ENCODE measurements at regions not wholly inside any gene's neighbourhood (a gene's known extent, or its start where the extent isn't known, plus 50 kb on each side); places are given as distances from the start of the nearest gene placed in this dataset.
"Not testable (repeated sequence)": the region's sequence is repeated elsewhere in the genome, so short reads cannot be mapped to it uniquely, and the experiment has no call there.

GRCh38 chr17:68168273-68169164 lies 79.3 kb upstream of the AMZ2 start:
- H4K5ac ChIP-seq (ENCODE audit: insufficient read length, low read depth, low read length); H3K27ac ChIP-seq (ENCODE audit: low read depth, low read length); H3K9ac ChIP-seq (replicated peaks in 1 of 4; ENCODE audit: extremely low read depth in 1 of 4, low read depth in 3 of 4, low read length in 3 of 4); POLR2A ChIA-PET (ENCODE audit: partially characterized antibody); H2AFZ ChIP-seq (ENCODE audit: low read length); H2BK5ac ChIP-seq (ENCODE audit: low read depth, low read length); H3K79me2 ChIP-seq (ENCODE audit: control insufficient read depth in 1 of 2, insufficient read depth in 2 of 2, low read length in 2 of 2); H3K4me3 ChIP-seq (ENCODE audit: extremely low read depth in 1 of 4, insufficient read depth in 2 of 4, low read depth in 3 of 4, low read length in 4 of 4); FAIRE-seq; H3K4me1 ChIP-seq (replicated peaks in 1 of 4; ENCODE audit: control insufficient read depth in 3 of 4, insufficient read depth in 4 of 4, low read length in 3 of 4); H2BK120ac ChIP-seq (replicated peaks; ENCODE audit: low read depth, low read length); H3K36me3 ChIP-seq (ENCODE audit: control insufficient read depth in 2 of 4, insufficient read depth in 4 of 4, low read length in 3 of 4); H3K18ac ChIP-seq (ENCODE audit: extremely low read depth, low read length); H3K23me2 ChIP-seq (ENCODE audit: low read depth, low read length); H3K9me3 ChIP-seq (ENCODE audit: insufficient read depth in 2 of 2, low read depth in 1 of 2, low read length in 1 of 2); H3K79me1 ChIP-seq (ENCODE audit: low read depth, low read length); H3K27me3 ChIP-seq (replicated peaks in 1 of 4; ENCODE audit: control insufficient read depth in 3 of 4, extremely low read depth in 1 of 4, insufficient read depth in 3 of 4, low read length in 3 of 4); H2BK12ac ChIP-seq (ENCODE audit: low read depth, low read length); H2BK15ac ChIP-seq (ENCODE audit: low read length); H3K23ac ChIP-seq (ENCODE audit: insufficient read length); H3K4ac ChIP-seq (replicated peaks; ENCODE audit: insufficient read length, low read depth, low read length); H3K56ac ChIP-seq (replicated peaks; ENCODE audit: insufficient read length, low read depth, low read length); H3K14ac ChIP-seq (ENCODE audit: insufficient read length); H3K4me2 ChIP-seq (ENCODE audit: insufficient read depth in 1 of 2, low read depth in 2 of 2, low read length in 2 of 2); H4K8ac ChIP-seq (ENCODE audit: extremely low read depth, insufficient read depth, low read length); H4K20me1 ChIP-seq (replicated peaks in 1 of 2; ENCODE audit: control insufficient read depth in 1 of 2, insufficient read depth in 2 of 2, low read length in 2 of 2); H4K91ac ChIP-seq (replicated peaks; ENCODE audit: insufficient read length, low read length); H2AK5ac ChIP-seq (ENCODE audit: low read depth, low read length); H2BK20ac ChIP-seq (ENCODE audit: low read length): not testable (repeated sequence)
- WGBS, 2 experiments (ENCODE audit: extremely low coverage in 1 of 2, insufficient coverage in 1 of 2, insufficient read length in 1 of 2, insufficient replicate concordance in 2 of 2, low coverage in 1 of 2, low lambda C conversion rate in 2 of 2, missing lambda C conversion rate in 1 of 2) = 80% methylated on average over 9 of the region's 9 CpGs; no CpG with 5 or more reads in 1 of the 2 experiments
- CTCF ChIA-PET (ENCODE audit: partially characterized antibody) = interaction anchor here (0.6 to 2.7 kb wide), 8 partner anchors 10 to 297 kb away, joined by 3 to 15 read pairs (median 3); no protein-coding TSS in a partner anchor
- peak in 1 of 2 experiments; percentile 4 for DNase-seq (ENCODE audit: low read depth in 1 of 2, low spot score in 2 of 2)

All from H1 (cell line).